GM19455 (cell line): ENCODE measurements at regions not wholly inside any gene's neighbourhood (a gene's known extent, or its start where the extent isn't known, plus 50 kb on each side); places are given as distances from the start of the nearest gene placed in this dataset.
"Not testable (repeated sequence)": the region's sequence is repeated elsewhere in the genome, so short reads cannot be mapped to it uniquely, and the experiment has no call there.

Experiments
- ATAC-seq: cut with Tn5 transposase; IDR thresholded peaks from one replicate; pipeline ENCODE4 v1.9.1; 2021; ENCODE audit not compliant: unreplicated experiment

- ATAC-seq, result no peak
These were observed 57.3 kb downstream of the MED10 start for GRCh38 chr5:6321078-6321477.

- no peak for ATAC-seq
These were observed 59.2 kb downstream of the MED10 start for GRCh38 chr5:6319116-6319515.

GRCh38 chr5:6317116-6317798, 61.1 kb downstream of the MED10 start:
- no peak for ATAC-seq

GRCh38 chr5:6315580-6315979, 62.8 kb downstream of the MED10 start:
- no peak for ATAC-seq

GRCh38 chr5:6311568-6312501, 66.5 kb downstream of the MED10 start:
- no peak for ATAC-seq

GRCh38 chr5:6309949-6310348, 68.4 kb downstream of the MED10 start:
- no peak for ATAC-seq

- ATAC-seq, result no peak
These were observed 69.7 kb downstream of the MED10 start for GRCh38 chr5:6308683-6309082.

GRCh38 chr5:6307304-6307703, 71.0 kb downstream of the MED10 start:
- ATAC-seq, result no peak

GRCh38 chr5:6305853-6306252, 72.5 kb downstream of the MED10 start:
- no peak for ATAC-seq

- ATAC-seq, result no peak
These were observed 75.7 kb downstream of the MED10 start for GRCh38 chr5:6302684-6303083.

- ATAC-seq, result no peak
These were observed 76.3 kb downstream of the MED10 start for GRCh38 chr5:6302075-6302474.

- ATAC-seq, result no peak
These were observed 81.8 kb downstream of the MED10 start for GRCh38 chr5:6296524-6296923.

GRCh38 chr5:6291961-6292360, 86.4 kb downstream of the MED10 start:
- no peak for ATAC-seq

- ATAC-seq, result no peak
These were observed 89.1 kb downstream of the MED10 start for GRCh38 chr5:6289239-6289638.

GRCh38 chr5:6287176-6287575, 91.2 kb downstream of the MED10 start:
- no peak for ATAC-seq

- no peak for ATAC-seq
These were observed 91.9 kb downstream of the MED10 start for GRCh38 chr5:6286404-6286803.

- ATAC-seq, result not testable (repeated sequence)
These were observed 93.9 kb downstream of the MED10 start for GRCh38 chr5:6284491-6284890.

- no peak for ATAC-seq
These were observed 96.0 kb downstream of the MED10 start for GRCh38 chr5:6282352-6282751.

- no peak for ATAC-seq
These were observed 96.5 kb downstream of the MED10 start for GRCh38 chr5:6281818-6282217.

- ATAC-seq, result no peak
These were observed 97.8 kb downstream of the MED10 start for GRCh38 chr5:6280425-6281100.

- ATAC-seq, result no peak
These were observed 98.7 kb downstream of the MED10 start for GRCh38 chr5:6279607-6280006.
